Stimulated activated CD4-positive, alpha-beta T cell treated with anti-CD3 and anti-CD28 coated beads, Interleukin-1b, Interleukin-23, amount 100 ng/mL, for 1 hour (primary cell): ENCODE measurements at regions not wholly inside any gene's neighbourhood (a gene's known extent, or its start where the extent isn't known, plus 50 kb on each side); places are given as distances from the start of the nearest gene placed in this dataset.
"Not testable (repeated sequence)": the region's sequence is repeated elsewhere in the genome, so short reads cannot be mapped to it uniquely, and the experiment has no call there.

ENCODE experiments used
- DNase-seq, 2 donors: peaks; one replicate each; pipeline ENCODE4 v3.0.0-alpha.2; 2020; ENCODE audit warnings: low read depth in 2 of 2

GRCh38 chr6:97687916-97688315 lies 404.9 kb upstream of the MMS22L start:
- DNase-seq = no peak

DNA sequence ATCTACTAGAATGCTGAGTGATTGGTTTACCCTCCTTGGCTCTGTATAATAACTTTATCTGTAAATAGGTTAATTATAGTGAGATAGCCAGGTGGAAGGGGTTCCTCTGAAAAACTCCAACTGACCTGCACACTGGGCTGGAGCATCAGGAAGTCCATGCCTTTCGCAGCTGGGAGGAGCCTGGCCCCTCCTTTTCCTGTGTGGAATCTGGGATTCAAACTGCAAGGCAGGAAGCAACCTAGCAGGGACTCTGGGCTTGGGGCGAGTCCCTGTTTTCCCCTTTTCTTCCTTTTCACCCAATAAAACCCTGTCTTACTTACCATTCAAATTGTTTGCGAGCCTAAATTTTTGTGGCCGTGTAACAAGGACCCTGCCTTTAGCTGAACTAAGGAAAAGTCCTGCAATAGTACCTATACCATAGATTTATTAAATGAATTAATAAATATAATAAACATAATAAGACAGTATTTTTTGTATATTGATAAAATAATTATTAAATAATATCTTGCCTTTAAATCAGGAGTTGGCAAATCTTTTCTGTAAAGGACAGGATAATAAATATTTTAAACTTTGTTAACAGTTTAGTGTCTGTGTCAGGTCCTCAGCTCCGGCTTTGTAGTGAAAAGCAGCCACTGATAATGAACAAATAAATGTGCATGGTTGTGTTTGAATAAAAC lies 406.2 kb upstream of the MMS22L start:
- no peak for DNase-seq

GRCh38 chr6:97697456-97697855 lies 414.4 kb upstream of the MMS22L start:
- no peak for DNase-seq

DNA sequence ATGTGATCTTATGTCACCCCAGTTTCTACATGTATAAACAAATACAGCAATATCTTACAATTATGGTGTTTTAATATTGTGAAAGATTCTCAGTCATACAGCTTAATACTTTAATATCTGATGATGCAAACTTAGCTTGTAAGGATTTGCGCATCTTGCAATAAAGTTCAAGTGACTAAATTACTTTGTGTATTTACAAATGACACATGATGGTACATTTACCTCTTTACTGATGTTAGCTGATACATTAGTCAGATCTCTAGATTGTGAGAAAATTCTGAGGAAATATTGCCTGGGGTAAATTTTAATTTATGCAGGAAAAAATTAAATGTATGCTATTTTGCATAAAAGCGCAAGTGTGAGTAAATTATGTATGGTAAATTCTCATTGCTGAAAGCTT lies 418.8 kb upstream of the MMS22L start:
- no peak for DNase-seq

DNA sequence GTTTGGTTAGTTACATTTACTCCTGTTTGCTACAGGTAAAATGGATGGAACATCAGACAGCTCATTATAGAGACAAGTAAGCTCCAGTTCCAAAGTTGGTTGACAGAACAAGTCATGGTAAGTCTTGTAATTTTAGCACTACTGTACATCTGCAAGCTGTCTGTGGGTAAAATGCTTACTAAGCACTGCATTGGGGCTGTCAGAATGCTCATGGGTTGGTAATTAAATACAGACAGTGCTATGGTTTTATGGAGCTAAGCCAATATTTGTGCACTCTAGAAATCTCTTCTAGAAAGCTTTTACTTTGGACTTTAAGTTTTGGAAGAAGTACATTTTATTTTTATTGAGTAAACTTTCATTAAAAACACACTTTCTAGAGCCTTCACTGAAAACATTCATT lies 419.2 kb upstream of the MMS22L start:
- no peak for DNase-seq

GRCh38 chr6:97703661-97704060 lies 420.6 kb upstream of the MMS22L start:
- no peak for DNase-seq

- no peak for DNase-seq
Measured at GRCh38 chr6:97705568-97705967, 422.6 kb upstream of the MMS22L start.

DNA sequence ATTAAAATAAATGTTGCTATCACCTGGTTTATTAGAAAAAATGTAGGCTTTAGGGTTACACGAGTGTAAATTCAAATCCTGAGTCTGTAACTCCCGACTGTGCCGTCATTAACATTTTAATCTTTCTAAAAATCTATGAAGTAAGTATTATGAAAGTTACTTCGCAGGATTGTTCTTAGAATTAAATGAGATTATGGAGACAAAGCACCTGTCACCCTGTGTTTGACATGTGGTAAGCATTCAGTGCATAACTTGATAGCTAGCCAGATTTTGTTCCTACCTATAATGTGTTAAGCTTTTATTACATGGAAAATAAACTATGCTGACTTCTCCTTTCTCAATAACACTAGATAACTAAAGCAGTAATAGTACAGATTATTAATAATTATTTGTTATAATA lies 429.7 kb upstream of the MMS22L start:
- no peak for DNase-seq

GRCh38 chr6:97714772-97715171 lies 431.8 kb upstream of the MMS22L start:
- no peak for DNase-seq

DNA sequence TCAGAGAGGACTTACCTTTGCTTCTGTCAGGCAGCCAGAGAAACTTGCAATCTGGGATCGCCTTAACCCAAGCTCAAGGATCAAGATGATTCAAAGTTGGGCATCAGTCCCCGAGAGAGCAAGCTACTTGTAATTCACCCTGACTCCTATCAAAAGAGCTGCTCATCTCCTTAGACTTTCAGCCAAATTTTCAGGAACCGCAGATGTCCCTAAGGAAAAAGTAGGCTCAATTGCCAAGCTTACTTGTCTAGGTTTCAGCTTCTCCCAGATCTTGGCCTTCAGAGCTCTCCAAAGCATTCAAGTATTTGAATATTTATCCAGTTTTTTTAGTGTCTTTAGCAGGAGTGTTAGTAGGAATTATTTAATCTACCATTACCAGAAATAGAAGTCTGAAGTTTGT lies 434.1 kb upstream of the MMS22L start:
- no peak for DNase-seq

DNA sequence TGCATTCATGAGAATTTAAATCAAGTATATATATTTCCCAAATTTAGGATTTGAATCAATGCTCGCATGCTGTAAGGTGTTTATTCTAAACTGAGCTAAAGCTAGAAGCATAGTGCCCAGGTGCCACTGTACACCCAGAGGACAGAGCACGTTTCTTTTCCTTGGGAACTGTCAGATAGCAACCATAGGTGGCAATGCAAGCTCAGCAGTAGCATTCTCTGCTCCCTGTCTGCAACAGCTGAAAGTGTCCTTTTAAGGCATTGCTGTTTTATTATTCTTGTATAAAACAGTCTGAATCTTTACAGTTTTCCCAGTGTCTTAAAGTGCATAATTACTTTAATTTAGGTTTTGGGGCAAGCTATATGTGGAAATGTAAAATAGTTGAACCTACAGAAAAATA lies 443.4 kb upstream of the MMS22L start:
- DNase-seq = no peak

DNA sequence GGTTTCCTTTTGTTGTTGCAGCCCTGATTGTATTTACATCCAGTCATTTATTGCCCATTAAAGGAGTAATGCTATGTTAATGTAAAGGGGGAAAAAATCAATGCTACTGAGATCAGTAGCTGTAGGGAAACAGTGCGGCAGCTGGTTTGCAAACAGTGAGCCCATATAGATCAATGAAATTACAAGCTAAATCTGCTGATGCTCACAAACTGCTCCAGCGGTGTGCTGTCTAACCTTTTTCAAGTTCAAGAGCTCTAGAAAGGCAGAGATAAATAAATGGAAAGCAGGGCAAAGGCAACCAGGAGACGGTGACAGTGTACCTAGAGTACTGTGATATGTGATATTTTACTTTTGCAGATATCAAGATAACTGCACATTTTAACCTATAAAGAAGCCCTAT lies 449.0 kb upstream of the MMS22L start:
- DNase-seq = no peak

DNA sequence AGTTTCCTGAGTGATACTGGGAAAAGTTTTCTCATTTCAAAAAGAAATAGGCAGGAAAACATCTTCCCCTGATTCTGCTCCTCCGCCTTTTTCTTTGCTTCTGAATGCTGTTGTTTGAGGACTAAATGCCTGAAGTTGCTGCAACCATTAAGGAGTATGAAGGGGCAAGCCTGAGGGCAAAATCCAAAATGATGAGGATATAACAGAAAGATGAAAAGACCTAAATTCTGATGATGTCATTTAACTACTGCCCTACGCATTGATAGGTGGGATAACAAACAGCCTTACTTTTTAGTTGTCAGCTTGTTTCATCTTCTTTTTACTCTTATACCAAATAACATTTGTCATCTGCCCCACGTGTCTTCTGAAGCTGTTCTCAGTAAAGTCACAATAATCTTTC lies 474.6 kb upstream of the MMS22L start:
- no peak for DNase-seq

DNA sequence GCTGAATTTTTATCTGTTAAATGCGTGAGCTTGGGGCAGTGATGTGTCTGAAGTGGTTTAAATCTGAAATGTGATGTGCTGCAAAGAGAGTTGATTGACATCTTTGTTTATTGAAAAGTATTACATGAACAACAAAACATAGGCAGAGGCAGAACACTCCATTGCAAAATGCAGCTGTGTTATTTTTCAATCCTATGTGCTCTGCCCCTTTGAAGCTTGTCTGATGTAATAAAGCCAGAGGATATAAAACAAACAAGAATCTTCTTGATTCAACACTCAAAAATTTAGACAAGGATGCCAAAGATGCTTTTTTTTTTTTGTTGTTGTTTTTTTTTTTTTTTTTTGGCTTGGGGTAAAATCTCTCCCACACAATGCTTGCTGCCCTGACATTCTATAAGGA lies 482.4 kb upstream of the MMS22L start:
- DNase-seq = no peak

GRCh38 chr6:97771372-97771771 lies 488.4 kb upstream of the MMS22L start:
- no peak for DNase-seq

- DNase-seq = no peak
Measured at GRCh38 chr6:97775012-97775411, 492.0 kb upstream of the MMS22L start.

DNA sequence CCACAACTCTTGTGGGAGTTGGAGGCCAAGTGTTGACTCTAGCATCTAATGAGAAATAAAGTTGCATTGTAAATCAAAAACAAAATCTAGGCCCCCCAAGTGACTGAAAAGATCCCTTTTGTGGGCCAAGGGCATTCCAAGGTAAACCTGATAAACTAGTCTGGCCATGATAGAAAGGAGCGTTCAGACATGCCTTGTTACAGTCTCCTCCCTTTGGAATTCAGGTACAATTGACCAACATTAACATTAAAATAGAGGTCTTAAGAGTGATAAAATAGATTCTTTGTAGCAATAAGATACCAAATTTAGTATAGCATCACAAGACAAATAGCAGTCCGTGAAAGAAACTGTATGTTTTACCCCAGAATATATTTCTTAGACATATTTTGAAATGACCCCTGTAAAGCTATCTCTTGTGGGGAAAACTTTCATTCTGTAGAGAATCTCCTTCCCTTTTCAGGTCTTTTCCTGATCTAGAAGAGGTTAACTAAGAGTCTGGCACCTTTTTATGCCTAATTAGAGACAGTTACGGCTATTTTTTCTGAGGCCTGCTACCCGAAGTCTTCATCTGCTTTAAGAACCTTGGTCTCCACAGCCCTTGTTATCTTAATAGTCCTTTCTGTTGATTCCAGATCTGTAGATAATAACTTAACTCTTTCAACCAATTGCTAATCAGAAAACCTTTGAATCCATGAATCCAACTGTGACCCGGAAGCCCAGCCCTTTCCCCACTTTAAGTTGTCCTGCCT lies 495.4 kb upstream of the MMS22L start:
- DNase-seq = no peak

DNA sequence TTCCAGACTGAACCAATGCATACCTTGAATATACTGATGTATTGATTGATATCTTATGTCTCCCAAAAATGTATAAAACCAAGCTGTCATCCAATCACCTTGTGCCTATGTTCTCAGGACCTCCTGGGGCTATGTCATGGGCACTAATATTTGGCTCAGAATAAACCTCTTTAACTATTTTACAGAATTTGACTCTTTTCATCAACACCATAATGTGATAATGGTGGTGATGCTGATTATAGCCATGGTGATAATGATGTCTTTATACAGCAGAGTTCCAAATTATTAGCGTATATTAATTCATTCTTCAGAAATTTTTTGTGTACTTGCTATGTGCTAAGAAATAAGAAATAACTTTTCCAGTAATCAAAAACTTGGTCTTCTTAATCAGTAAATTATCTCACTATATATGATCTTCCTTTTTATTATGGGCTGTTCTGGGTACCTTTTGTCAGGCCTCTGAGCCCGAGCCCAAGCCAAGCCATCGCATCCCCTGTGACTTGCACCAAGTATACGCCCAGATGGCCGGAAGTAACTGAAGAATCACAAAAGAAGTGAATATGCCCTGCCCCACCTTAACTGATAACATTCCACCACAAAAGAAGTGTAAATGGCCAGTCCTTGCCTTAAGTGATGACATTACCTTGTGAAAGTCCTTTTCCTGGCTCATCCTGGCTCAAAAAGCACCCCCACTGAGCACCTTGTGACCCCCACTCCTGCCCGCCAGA lies 496.2 kb upstream of the MMS22L start:
- DNase-seq = not testable (repeated sequence)

GRCh38 chr6:97790926-97791590 lies 508.0 kb upstream of the MMS22L start:
- no peak for DNase-seq

DNA sequence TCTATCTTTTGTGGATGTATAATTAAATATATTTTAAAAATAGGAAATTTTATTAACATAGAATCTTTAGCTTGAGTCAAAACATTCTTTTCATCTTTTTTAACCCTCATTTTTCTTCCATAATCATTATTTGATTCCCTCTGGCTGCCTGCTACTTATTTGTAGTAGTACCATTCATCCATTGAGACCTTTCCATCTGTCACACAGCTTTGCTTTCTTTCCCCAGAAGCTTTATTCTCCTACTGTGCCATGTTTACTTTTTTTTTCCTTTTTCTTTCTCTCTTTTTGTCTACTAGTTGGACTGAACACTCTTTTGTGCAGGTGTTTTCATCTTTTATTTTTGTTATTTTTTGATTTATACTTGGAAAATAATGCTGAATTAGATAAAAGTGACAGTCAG lies 522.6 kb upstream of the MMS22L start:
- DNase-seq = no peak

DNA sequence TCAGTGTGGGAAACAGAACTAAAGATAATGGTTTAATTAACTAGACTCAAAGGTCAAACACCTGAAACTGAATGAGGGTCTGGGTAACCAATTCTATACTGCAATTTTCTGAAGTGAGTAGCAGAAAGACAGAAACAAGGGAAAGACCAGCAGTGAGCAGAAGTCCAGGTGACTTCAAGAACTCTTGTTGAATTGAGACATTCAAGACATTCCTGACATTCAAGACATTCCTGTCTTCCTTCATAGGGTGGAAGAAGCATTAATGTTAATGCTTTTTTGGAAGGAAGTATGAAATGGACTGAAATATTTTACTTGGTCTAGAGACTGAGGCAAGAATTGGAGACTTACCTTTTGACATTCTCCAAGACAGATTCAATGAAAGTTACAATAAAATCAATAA lies 529.9 kb upstream of the MMS22L start:
- no peak for DNase-seq

- DNase-seq = no peak
Measured at GRCh38 chr6:97813889-97814567, 531.0 kb upstream of the MMS22L start.
